Ascending aorta (tissue), 2 donors: ENCODE measurements at regions not wholly inside any gene's neighbourhood (a gene's known extent, or its start where the extent isn't known, plus 50 kb on each side); places are given as distances from the start of the nearest gene placed in this dataset.

Experiments
- DNase-seq, 2 donors: peaks; one replicate each; pipeline ENCODE4 v3.0.0-alpha.2; 2019; ENCODE audit warnings: low spot score in 2 of 2
- H3K27ac ChIP-seq, 2 donors: fragments of 200-600 bp; sonication (generic); one replicate each; pipeline ENCODE4 v1.5.1; 2016 to 2017; ENCODE audit warnings: mild to moderate bottlenecking in 1 of 2
- H3K27me3 ChIP-seq: fragments of 200-600 bp; sonication (generic); one replicate; pipeline ENCODE4 v1.5.1; 2017
- H3K36me3 ChIP-seq, 2 donors: fragments of 200-600 bp; sonication (generic); one replicate each; pipeline ENCODE4 v1.5.1; 2016
- H3K4me1 ChIP-seq, 2 donors: fragments of 200-600 bp; sonication (generic); one replicate each; pipeline ENCODE4 v1.5.1; 2016 to 2017; ENCODE audit warnings: mild to moderate bottlenecking in 1 of 2
- H3K4me3 ChIP-seq, 2 donors: fragments of 200-600 bp; sonication (generic); one replicate each; pipeline ENCODE4 v1.5.1; 2016 to 2017; ENCODE audit warnings: mild to moderate bottlenecking in 1 of 2
- H3K9me3 ChIP-seq, 2 donors: fragments of 200-600 bp; sonication (generic); one replicate each; pipeline ENCODE4 v1.5.1; 2016
- CTCF ChIP-seq, 3 experiments: fragments of 200-600 bp in 2 of 3; fragments of 450-650 bp in 1 of 3; sonication (generic) in 2 of 3; IDR thresholded peaks; one replicate each; pipeline ENCODE4 v1.5.1; 2016 to 2019; ENCODE audit warnings: antibody characterized with exemption in 3 of 3, mild to moderate bottlenecking in 1 of 3, moderate library complexity in 1 of 3
- intact Hi-C: fragments of 100-400 bp; cut with DNase I; formaldehyde crosslinking; loops from one replicate; pipeline ENCODE4 v1.15.1; 2023

- no peak for DNase-seq
- no peaks in the 10 kb centered on the region for H3K9me3 ChIP-seq
- no peak overlapping the region for H3K4me3 ChIP-seq
- no peak overlapping the region for H3K27ac ChIP-seq
- no peaks in the 10 kb centered on the region for H3K4me1 ChIP-seq
- H3K36me3 ChIP-seq: no peaks in the 10 kb centered on the region
- no peaks in the 10 kb centered on the region for H3K27me3 ChIP-seq
- no peak for TF ChIP-seq CTCF (IDR thresholded peaks at IDR 0.05)
- intact Hi-C loops: no loop called here
Measured at GRCh38 chr2:145399131-145399530, 879.2 kb upstream of the ZEB2 start.

GRCh38 chr2:145394181-145394580, 874.3 kb upstream of the ZEB2 start:
- Histone ChIP-seq H3K27me3 (no peaks in the 10 kb centered on the region), H3K4me1 (no peaks in the 10 kb centered on the region), H3K27ac (no peak overlapping the region), H3K36me3 (no peaks in the 10 kb centered on the region), H3K4me3 (no peak overlapping the region), H3K9me3 (no peaks in the 10 kb centered on the region)
- no peak for TF ChIP-seq CTCF (IDR thresholded peaks at IDR 0.05)
- DNase-seq: no peak
- intact Hi-C loops: no loop called here

- intact Hi-C loops: no loop called here
- DNase-seq: no peak
Measured at GRCh38 chr2:145386973-145387372, 867.1 kb upstream of the ZEB2 start.

GRCh38 chr2:145383961-145384360, 864.0 kb upstream of the ZEB2 start:
- intact Hi-C loops: no loop called here
- no peak overlapping the region for H3K27ac ChIP-seq

More at GRCh38 chr2:145386973-145387372, 867.1 kb upstream of the ZEB2 start:
- H3K4me1 ChIP-seq: no peaks in the 10 kb centered on the region
- no peaks in the 10 kb centered on the region for H3K36me3 ChIP-seq
- no peak overlapping the region for H3K27ac ChIP-seq
- TF ChIP-seq CTCF (IDR thresholded peaks at IDR 0.05): no peak
- no peaks in the 10 kb centered on the region for H3K9me3 ChIP-seq
- H3K27me3 ChIP-seq: no peaks in the 10 kb centered on the region
- no peak overlapping the region for H3K4me3 ChIP-seq

GRCh38 chr2:145380436-145381017, 860.6 kb upstream of the ZEB2 start:
- TF ChIP-seq CTCF (IDR thresholded peaks at IDR 0.05): no peak
- Histone ChIP-seq H3K4me3 (no peak overlapping the region), H3K4me1 (no peaks in the 10 kb centered on the region), H3K36me3 (no peaks in the 10 kb centered on the region), H3K27me3 (no peaks in the 10 kb centered on the region), H3K27ac (no peak overlapping the region), H3K9me3 (no peaks in the 10 kb centered on the region)
- intact Hi-C loops: no loop called here
- no peak for DNase-seq

More at GRCh38 chr2:145383961-145384360, 864.0 kb upstream of the ZEB2 start:
- no peak overlapping the region for H3K4me3 ChIP-seq
- H3K4me1 ChIP-seq: no peaks in the 10 kb centered on the region
- no peaks in the 10 kb centered on the region for H3K27me3 ChIP-seq
- TF ChIP-seq CTCF (IDR thresholded peaks at IDR 0.05): no peak
- H3K36me3 ChIP-seq: no peaks in the 10 kb centered on the region
- no peak for DNase-seq
- H3K9me3 ChIP-seq: no peaks in the 10 kb centered on the region

- intact Hi-C loops: no loop called here
- no peak overlapping the region for H3K4me3 ChIP-seq
- H3K36me3 ChIP-seq: no peaks in the 10 kb centered on the region
- no peak for DNase-seq
- H3K4me1 ChIP-seq: no peaks in the 10 kb centered on the region
- H3K27me3 ChIP-seq: no peaks in the 10 kb centered on the region
- H3K9me3 ChIP-seq: no peaks in the 10 kb centered on the region
- TF ChIP-seq CTCF (IDR thresholded peaks at IDR 0.05): no peak
- H3K27ac ChIP-seq: no peak overlapping the region
Measured at GRCh38 chr2:145379934-145380333, 860.0 kb upstream of the ZEB2 start.
